GM18517 (cell line): ENCODE measurements at regions not wholly inside any gene's neighbourhood (a gene's known extent, or its start where the extent isn't known, plus 50 kb on each side); places are given as distances from the start of the nearest gene placed in this dataset.

ENCODE experiments used
- ATAC-seq: cut with Tn5 transposase; IDR thresholded peaks from one replicate; pipeline ENCODE4 v1.9.1; 2021; ENCODE audit warnings: mild to moderate bottlenecking, moderate library complexity; ENCODE audit not compliant: unreplicated experiment

DNA sequence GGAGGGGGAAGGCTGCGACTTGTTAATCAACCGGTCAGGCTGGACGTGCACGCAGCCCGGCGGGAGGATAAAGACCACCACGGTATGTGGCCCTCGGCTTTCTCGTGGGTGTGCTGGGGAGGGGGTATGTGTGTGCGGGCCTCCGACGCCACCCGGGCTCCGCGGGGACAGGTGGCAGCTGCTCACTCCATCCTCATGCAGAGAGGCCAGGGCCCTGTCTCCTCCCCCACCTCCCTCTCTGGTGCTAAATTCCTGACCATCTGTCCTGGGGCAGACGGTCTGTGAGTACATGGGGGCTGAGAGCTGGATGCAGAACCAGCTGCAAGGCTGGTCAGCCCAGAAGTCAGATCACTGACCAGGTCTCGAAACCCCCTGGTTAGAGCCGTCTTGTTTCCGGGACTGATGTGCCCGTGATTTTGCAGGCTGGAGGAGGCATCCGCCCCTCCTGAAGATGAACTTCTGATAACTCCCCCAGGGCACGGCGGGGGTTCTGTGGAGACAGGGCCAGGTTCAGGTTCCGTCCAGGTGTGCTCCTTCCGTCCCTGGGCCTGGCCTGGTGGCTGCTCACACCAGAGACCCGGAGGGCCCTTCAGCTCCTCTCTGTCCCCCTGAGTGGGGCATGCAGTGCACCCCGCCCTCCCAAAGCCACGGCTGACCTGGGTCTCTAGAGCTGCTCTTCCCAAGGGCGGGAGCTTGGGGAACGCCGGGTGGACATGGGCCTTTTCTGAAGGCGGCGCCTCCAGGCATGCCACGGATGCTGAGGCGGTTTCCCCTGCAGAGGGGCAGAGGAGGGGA lies 1119.7 kb downstream of the BRD1 start:
- ATAC-seq = no peak

- no peak for ATAC-seq
Observed at GRCh38 chr22:48706934-48707762, 1120.5 kb downstream of the BRD1 start.

- no peak for ATAC-seq
Observed at GRCh38 chr22:48705917-48706605, 1121.6 kb downstream of the BRD1 start.

GRCh38 chr22:48705159-48705916 lies 1122.3 kb downstream of the BRD1 start:
- ATAC-seq = no peak

DNA sequence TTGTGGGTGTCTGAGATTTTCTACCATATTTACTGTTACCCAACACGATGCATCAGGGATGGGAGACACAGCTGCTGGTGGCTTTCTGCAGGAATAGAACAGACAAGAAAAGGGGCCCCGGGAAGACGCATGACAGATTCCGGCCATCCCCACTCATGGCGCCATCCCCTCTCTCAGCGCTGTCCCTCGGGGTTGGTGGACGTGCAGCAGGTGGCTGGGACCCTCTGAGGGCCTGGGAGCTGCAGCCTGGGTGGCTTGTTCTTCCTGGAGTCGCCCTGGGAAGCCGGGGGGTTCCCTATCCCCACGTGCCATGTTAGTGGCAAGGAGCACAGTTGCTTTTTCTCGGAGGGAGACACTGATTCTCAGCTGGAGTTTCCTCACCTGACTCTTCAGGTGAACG lies 1123.3 kb downstream of the BRD1 start:
- ATAC-seq = no peak

DNA sequence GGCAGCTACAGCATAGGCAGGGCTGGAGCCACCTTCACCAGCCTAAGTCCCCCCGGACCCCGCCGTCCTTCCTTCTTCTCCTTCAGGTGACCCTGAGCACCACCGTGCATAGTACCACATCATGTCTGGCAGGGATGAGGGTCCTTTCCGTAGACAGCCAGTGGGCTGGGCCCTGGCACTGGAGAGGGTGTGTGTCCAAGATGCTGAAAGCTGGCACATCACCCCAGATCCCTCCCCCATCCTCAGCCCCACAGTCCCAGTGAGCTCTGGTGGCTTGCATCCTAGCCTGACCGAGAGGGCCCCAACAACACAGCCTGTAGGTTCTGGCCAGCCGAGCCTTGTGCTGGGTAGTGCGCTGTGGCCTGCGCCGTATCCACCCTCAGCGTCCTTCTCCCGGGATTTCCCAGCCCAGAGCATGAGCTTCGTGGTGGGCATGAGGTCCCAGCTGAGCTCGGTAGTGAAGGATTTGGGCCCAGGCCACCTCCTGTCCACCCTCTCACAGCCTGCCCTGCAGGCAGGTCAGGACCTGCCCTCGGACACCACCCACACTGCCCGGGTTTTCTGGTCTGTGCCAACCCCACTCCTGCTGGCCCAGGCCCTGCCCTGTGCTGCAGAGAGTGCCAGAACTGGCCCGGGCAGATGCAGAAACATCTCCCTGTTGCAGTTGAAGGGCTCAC lies 1124.3 kb downstream of the BRD1 start:
- no peak for ATAC-seq

GRCh38 chr22:48702573-48703264 lies 1125.0 kb downstream of the BRD1 start:
- no peak for ATAC-seq

GRCh38 chr22:48701296-48702030 lies 1126.2 kb downstream of the BRD1 start:
- no peak for ATAC-seq

DNA sequence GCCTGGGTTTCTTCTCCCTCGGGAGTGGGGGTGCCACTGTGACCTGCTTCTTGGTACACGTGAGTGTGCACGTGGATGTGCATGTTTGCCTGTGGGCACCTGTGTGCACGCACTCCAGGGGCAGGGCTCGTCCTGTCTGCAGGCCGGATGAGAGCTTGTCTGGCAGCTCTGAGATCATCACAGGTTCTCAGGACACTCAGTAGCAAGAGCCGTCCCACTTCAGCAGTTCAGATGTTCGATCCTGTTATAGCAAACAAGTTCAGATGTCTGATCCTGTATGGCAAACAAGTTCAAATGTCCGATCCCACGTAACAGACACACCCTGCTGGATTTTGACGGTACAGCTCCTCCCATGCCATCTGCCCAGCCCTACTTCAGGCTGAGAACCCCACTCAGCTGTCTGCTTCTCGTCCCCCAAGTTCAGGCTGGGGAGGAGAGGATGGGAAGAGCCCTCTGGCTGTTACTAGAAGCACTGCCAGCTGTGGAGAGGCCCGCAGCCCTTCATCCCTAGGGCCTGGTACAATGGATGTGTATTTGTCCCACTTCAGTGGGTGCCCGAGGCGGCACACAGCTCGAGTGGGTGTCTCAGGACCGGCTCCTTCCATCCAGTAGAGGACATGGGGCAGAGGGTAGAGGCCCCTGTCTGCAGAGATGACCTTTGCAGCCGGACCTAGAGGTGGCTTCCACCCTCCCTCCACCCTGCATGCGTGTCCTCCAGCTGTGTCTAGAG lies 1126.9 kb downstream of the BRD1 start:
- ATAC-seq = no peak

- ATAC-seq = no peak
Observed at GRCh38 chr22:48700180-48700565, 1127.5 kb downstream of the BRD1 start.

- ATAC-seq = no peak
Observed at GRCh38 chr22:48699511-48699910, 1128.2 kb downstream of the BRD1 start.

DNA sequence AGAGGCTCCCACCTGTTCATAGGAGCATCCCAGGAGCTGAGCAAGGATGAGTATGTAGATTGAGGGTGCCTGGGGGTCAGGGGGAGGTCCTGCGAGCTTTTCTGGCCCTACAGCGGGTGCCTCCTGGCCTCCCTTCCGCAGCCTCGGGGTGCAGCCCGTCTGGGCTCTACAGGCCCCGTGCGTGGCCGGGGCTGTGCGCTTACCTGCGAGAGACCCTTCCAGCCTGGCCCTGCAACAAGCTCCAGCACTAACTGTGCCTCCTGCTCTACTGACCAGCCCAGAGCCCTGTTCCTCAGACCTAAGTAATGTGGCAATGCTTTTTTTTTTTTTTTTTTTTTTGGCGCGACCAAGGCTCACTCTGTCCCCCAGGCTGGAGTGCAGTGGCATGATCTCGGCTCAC lies 1129.1 kb downstream of the BRD1 start:
- ATAC-seq = no peak

- no peak for ATAC-seq
Observed at GRCh38 chr22:48697694-48698276, 1129.9 kb downstream of the BRD1 start.

GRCh38 chr22:48697223-48697622 lies 1130.5 kb downstream of the BRD1 start:
- no peak for ATAC-seq

GRCh38 chr22:48696371-48696770 lies 1131.3 kb downstream of the BRD1 start:
- ATAC-seq = no peak

- ATAC-seq = no peak
Observed at GRCh38 chr22:48695731-48696305, 1131.9 kb downstream of the BRD1 start.

GRCh38 chr22:48695251-48695650 lies 1132.4 kb downstream of the BRD1 start:
- ATAC-seq = no peak
